KMS-11 (cell line): ENCODE measurements at regions not wholly inside any gene's neighbourhood (a gene's known extent, or its start where the extent isn't known, plus 50 kb on each side); places are given as distances from the start of the nearest gene placed in this dataset.

ENCODE experiments used
- H2AFZ ChIP-seq: fragments of 200-600 bp; sonication (generic); 2 replicates; pipeline ENCODE4 v1.6.1; 2016; ENCODE audit warnings: antibody characterized with exemption, mixed run types, low read depth
- H3K27ac ChIP-seq: fragments of 200-600 bp; sonication (generic); 2 replicates; pipeline ENCODE4 v1.6.1; 2016; ENCODE audit warnings: mild to moderate bottlenecking, mixed run types
- H3K27me3 ChIP-seq: fragments of 200-600 bp; sonication (generic); 2 replicates; pipeline ENCODE4 v1.6.1; 2017; ENCODE audit warnings: mild to moderate bottlenecking, low read depth, mixed run types, moderate library complexity; ENCODE audit not compliant: insufficient read depth
- H3K36me3 ChIP-seq: fragments of 200-600 bp; sonication (generic); 2 replicates; pipeline ENCODE4 v1.6.1; 2017; ENCODE audit warnings: mild to moderate bottlenecking, mixed run types; ENCODE audit not compliant: insufficient read depth
- H3K4me1 ChIP-seq: fragments of 200-600 bp; sonication (generic); 2 replicates; pipeline ENCODE4 v1.6.1; 2016; ENCODE audit warnings: mild to moderate bottlenecking, low read depth, mixed run types; ENCODE audit not compliant: poor library complexity, severe bottlenecking
- H3K4me2 ChIP-seq: fragments of 200-600 bp; sonication (generic); 2 replicates; pipeline ENCODE4 v1.7.0; 2016; ENCODE audit warnings: mild to moderate bottlenecking, mixed run types
- H3K4me3 ChIP-seq: fragments of 200-600 bp; sonication (generic); IDR thresholded peaks from 2 replicates; pipeline ENCODE4 v1.6.1; 2017; ENCODE audit warnings: low read depth, low read length, mixed read lengths; ENCODE audit not compliant: insufficient read depth
- H3K79me2 ChIP-seq: fragments of 200-600 bp; sonication (generic); 2 replicates; pipeline ENCODE4 v1.6.1; 2016; ENCODE audit warnings: low read depth, mixed run types; ENCODE audit not compliant: insufficient read depth
- H3K9ac ChIP-seq: fragments of 200-600 bp; sonication (generic); 2 replicates; pipeline ENCODE4 v1.6.1; 2016; ENCODE audit warnings: mild to moderate bottlenecking, mixed run types
- H4K20me1 ChIP-seq: fragments of 200-600 bp; sonication (generic); 2 replicates; pipeline ENCODE4 v1.6.1; 2016; ENCODE audit warnings: mild to moderate bottlenecking, mixed run types; ENCODE audit not compliant: insufficient read depth
- CTCF ChIP-seq: fragments of 200-600 bp; sonication (generic); conservative IDR thresholded peaks from 2 replicates; pipeline ENCODE4 v1.6.1; 2017; ENCODE audit warnings: low read depth, mild to moderate bottlenecking, antibody characterized with exemption, low read length, moderate library complexity, mixed read lengths

- H3K79me2 ChIP-seq, result no peaks in the 10 kb centered on the region
- no peaks in the 10 kb centered on the region for H3K36me3 ChIP-seq
- H3K4me3 ChIP-seq, result no peak overlapping the region
- no peaks in the 10 kb centered on the region for H4K20me1 ChIP-seq
- no peak overlapping the region for H2AFZ ChIP-seq
- H3K27me3 ChIP-seq, result no peaks in the 10 kb centered on the region
- no peak overlapping the region for H3K4me2 ChIP-seq
- TF ChIP-seq CTCF, result no peak
- no peaks in the 10 kb centered on the region for H3K4me1 ChIP-seq
- H3K27ac ChIP-seq, result no peak overlapping the region
- no peak overlapping the region for H3K9ac ChIP-seq
These were observed 149.2 kb downstream of the RPS24 start for GRCh38 chr10:78182841-78183240.

GRCh38 chr10:78184851-78185692, 151.4 kb downstream of the RPS24 start:
- Histone ChIP-seq H3K4me3 (no peak overlapping the region), H3K4me2 (no peak overlapping the region), H3K4me1 (no peaks in the 10 kb centered on the region), H2AFZ (no peak overlapping the region), H3K36me3 (no peaks in the 10 kb centered on the region), H3K9ac (no peak overlapping the region), H3K27ac (no peak overlapping the region), H4K20me1 (no peaks in the 10 kb centered on the region), H3K27me3 (no peaks in the 10 kb centered on the region), H3K79me2 (no peaks in the 10 kb centered on the region)
- TF ChIP-seq CTCF, result no peak

DNA sequence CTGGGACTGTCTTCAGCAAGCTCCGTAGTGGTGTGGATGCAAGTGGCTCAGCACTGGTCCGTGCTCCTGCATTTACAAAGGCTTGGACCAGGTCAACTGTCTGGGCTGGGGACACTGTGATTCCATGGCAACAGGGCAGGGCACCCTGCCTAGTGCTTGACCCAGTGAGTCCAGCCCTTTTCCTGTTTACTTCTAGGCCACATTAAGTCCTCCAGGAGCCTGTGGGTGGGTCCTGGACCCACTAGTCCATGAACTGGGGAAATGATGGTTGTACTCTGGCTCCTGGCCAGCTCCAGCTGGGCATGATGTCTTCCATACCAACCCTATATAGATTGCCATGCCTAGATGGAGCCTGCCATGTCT, 152.0 kb downstream of the RPS24 start:
- no peak overlapping the region for H3K4me3 ChIP-seq
- no peak overlapping the region for H3K4me2 ChIP-seq
- no peaks in the 10 kb centered on the region for H3K27me3 ChIP-seq
- no peak overlapping the region for H3K9ac ChIP-seq
- H2AFZ ChIP-seq, result no peak overlapping the region
- H3K4me1 ChIP-seq, result no peaks in the 10 kb centered on the region
- TF ChIP-seq CTCF, result no peak
- H3K27ac ChIP-seq, result no peak overlapping the region
- no peaks in the 10 kb centered on the region for H3K36me3 ChIP-seq
- no peaks in the 10 kb centered on the region for H4K20me1 ChIP-seq
- H3K79me2 ChIP-seq, result no peaks in the 10 kb centered on the region

DNA sequence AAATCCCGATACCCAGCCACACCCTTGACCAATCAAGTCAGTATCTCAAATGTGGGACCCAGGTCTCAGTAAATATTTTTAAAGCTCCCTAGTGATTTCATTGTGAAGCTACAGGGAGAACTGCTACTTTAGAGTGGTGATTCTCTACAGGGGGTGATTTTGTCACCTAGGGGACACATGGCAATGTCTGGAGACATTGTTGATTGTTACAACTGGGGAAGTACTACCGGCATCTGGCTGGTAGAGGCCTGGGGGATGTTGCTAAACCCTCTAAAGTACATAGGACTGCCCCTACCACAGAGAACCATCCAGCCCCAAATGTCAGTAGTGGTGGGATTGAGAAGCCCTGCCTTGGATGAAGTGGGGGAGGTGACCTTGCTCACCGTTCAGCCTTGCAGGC, 152.9 kb downstream of the RPS24 start:
- Histone ChIP-seq H3K9ac (no peak overlapping the region), H3K27ac (no peak overlapping the region), H3K36me3 (no peaks in the 10 kb centered on the region), H3K4me2 (no peak overlapping the region), H3K27me3 (no peaks in the 10 kb centered on the region), H3K4me1 (no peaks in the 10 kb centered on the region), H3K79me2 (no peaks in the 10 kb centered on the region), H4K20me1 (no peaks in the 10 kb centered on the region), H3K4me3 (no peak overlapping the region), H2AFZ (no peak overlapping the region)
- no peak for TF ChIP-seq CTCF
